SJCRH30 (cell line): ENCODE measurements at regions not wholly inside any gene's neighbourhood (a gene's known extent, or its start where the extent isn't known, plus 50 kb on each side); places are given as distances from the start of the nearest gene placed in this dataset.

ENCODE experiments used
- DNase-seq, 2 experiments: peaks; one replicate each; pipeline ENCODE4 v3.0.0-alpha.2; 2015 to 2020
- H3K27ac ChIP-seq: fragments of 250-450 bp; sonication (Bioruptor Pico); 2 replicates; pipeline ENCODE4 v1.5.1; 2020; ENCODE audit warnings: mild to moderate bottlenecking, moderate library complexity
- H3K27me3 ChIP-seq: fragments of 250-450 bp; sonication (Bioruptor Pico); 2 replicates; pipeline ENCODE4 v1.5.1; 2020; ENCODE audit warnings: mild to moderate bottlenecking, moderate library complexity
- H3K36me3 ChIP-seq: fragments of 250-450 bp; sonication (Bioruptor Pico); 2 replicates; pipeline ENCODE4 v1.5.1; 2020; ENCODE audit warnings: mild to moderate bottlenecking, moderate library complexity
- H3K4me1 ChIP-seq: fragments of 250-450 bp; sonication (Bioruptor Pico); 2 replicates; pipeline ENCODE4 v1.5.1; 2020; ENCODE audit warnings: mild to moderate bottlenecking, moderate library complexity
- H3K4me3 ChIP-seq: fragments of 250-450 bp; sonication (Bioruptor Pico); 2 replicates; pipeline ENCODE4 v1.5.1; 2020; ENCODE audit warnings: mild to moderate bottlenecking, moderate library complexity
- H3K9me3 ChIP-seq: fragments of 250-450 bp; sonication (Bioruptor Pico); replicated peaks from 2 replicates; pipeline ENCODE4 v1.5.1; 2020; ENCODE audit warnings: mild to moderate bottlenecking, moderate library complexity

GRCh38 chr6:105594821-105595220, 191.9 kb upstream of the PREP start:
- Histone ChIP-seq H3K27ac (no peak overlapping the region), H3K4me1 (no peaks in the 10 kb centered on the region), H3K36me3 (no peaks in the 10 kb centered on the region), H3K4me3 (no peak overlapping the region), H3K9me3 (no peaks in the 10 kb centered on the region), H3K27me3 (no peaks in the 10 kb centered on the region)
- no peak for DNase-seq

GRCh38 chr6:105593805-105594671, 191.2 kb upstream of the PREP start:
- no peaks in the 10 kb centered on the region for H3K9me3 ChIP-seq
- no peak for DNase-seq
- no peaks in the 10 kb centered on the region for H3K27me3 ChIP-seq
- no peak overlapping the region for H3K27ac ChIP-seq
- no peak overlapping the region for H3K4me3 ChIP-seq
- H3K36me3 ChIP-seq = no peaks in the 10 kb centered on the region
- no peaks in the 10 kb centered on the region for H3K4me1 ChIP-seq

- Histone ChIP-seq H3K9me3 (no peaks in the 10 kb centered on the region), H3K27ac (no peak overlapping the region), H3K27me3 (no peaks in the 10 kb centered on the region), H3K36me3 (no peaks in the 10 kb centered on the region), H3K4me3 (no peak overlapping the region), H3K4me1 (no peaks in the 10 kb centered on the region)
- no peak for DNase-seq
Measured at GRCh38 chr6:105593056-105593690, 190.3 kb upstream of the PREP start.

- Histone ChIP-seq H3K9me3 (no peaks in the 10 kb centered on the region), H3K36me3 (no peaks in the 10 kb centered on the region), H3K27ac (no peak overlapping the region), H3K4me3 (no peak overlapping the region), H3K4me1 (no peaks in the 10 kb centered on the region), H3K27me3 (no peaks in the 10 kb centered on the region)
- no peak for DNase-seq
Measured at GRCh38 chr6:105592329-105592728, 189.4 kb upstream of the PREP start.

GRCh38 chr6:105591053-105591452, 188.2 kb upstream of the PREP start:
- H3K36me3 ChIP-seq = no peaks in the 10 kb centered on the region
- H3K9me3 ChIP-seq = no peaks in the 10 kb centered on the region
- H3K4me3 ChIP-seq = no peak overlapping the region
- H3K4me1 ChIP-seq = no peaks in the 10 kb centered on the region
- no peak overlapping the region for H3K27ac ChIP-seq
- H3K27me3 ChIP-seq = no peaks in the 10 kb centered on the region
- no peak for DNase-seq

GRCh38 chr6:105588123-105588710, 185.3 kb upstream of the PREP start:
- no peak overlapping the region for H3K4me3 ChIP-seq
- H3K36me3 ChIP-seq = no peaks in the 10 kb centered on the region
- no peak for DNase-seq
- no peaks in the 10 kb centered on the region for H3K4me1 ChIP-seq
- H3K27me3 ChIP-seq = no peaks in the 10 kb centered on the region
- H3K9me3 ChIP-seq = no peaks in the 10 kb centered on the region
- no peak overlapping the region for H3K27ac ChIP-seq

- no peak for DNase-seq
- H3K4me1 ChIP-seq = no peaks in the 10 kb centered on the region
- H3K9me3 ChIP-seq = no peaks in the 10 kb centered on the region
- H3K27me3 ChIP-seq = no peaks in the 10 kb centered on the region
- H3K4me3 ChIP-seq = no peak overlapping the region
- no peaks in the 10 kb centered on the region for H3K36me3 ChIP-seq
- no peak overlapping the region for H3K27ac ChIP-seq
Measured at GRCh38 chr6:105587349-105588122, 184.7 kb upstream of the PREP start.

- no peak for DNase-seq
- Histone ChIP-seq H3K27ac (no peak overlapping the region), H3K4me3 (no peak overlapping the region), H3K9me3 (no peaks in the 10 kb centered on the region), H3K4me1 (no peaks in the 10 kb centered on the region), H3K36me3 (no peaks in the 10 kb centered on the region), H3K27me3 (no peaks in the 10 kb centered on the region)
Measured at GRCh38 chr6:105578179-105578707, 175.4 kb upstream of the PREP start.

- no peak for DNase-seq
- Histone ChIP-seq H3K4me3 (no peak overlapping the region), H3K9me3 (no peaks in the 10 kb centered on the region), H3K27ac (no peak overlapping the region), H3K36me3 (no peaks in the 10 kb centered on the region), H3K4me1 (no peaks in the 10 kb centered on the region), H3K27me3 (peaks cover 7% of the 10 kb centered on the region)
Measured at GRCh38 chr6:105573556-105573955, 170.7 kb upstream of the PREP start.

- no peak for DNase-seq
- Histone ChIP-seq H3K36me3 (no peaks in the 10 kb centered on the region), H3K27me3 (peaks cover 7% of the 10 kb centered on the region), H3K4me1 (no peaks in the 10 kb centered on the region), H3K4me3 (no peak overlapping the region), H3K27ac (no peak overlapping the region), H3K9me3 (no peaks in the 10 kb centered on the region)
Measured at GRCh38 chr6:105573138-105573537, 170.3 kb upstream of the PREP start.

- H3K4me1 ChIP-seq = no peaks in the 10 kb centered on the region
- H3K36me3 ChIP-seq = no peaks in the 10 kb centered on the region
- H3K9me3 ChIP-seq = no peaks in the 10 kb centered on the region
- no peak overlapping the region for H3K4me3 ChIP-seq
- no peak overlapping the region for H3K27ac ChIP-seq
- peaks cover 7% of the 10 kb centered on the region for H3K27me3 ChIP-seq
- no peak for DNase-seq
Measured at GRCh38 chr6:105570416-105570815, 167.5 kb upstream of the PREP start.

- H3K27me3 ChIP-seq = peaks cover 7% of the 10 kb centered on the region
- H3K9me3 ChIP-seq = no peaks in the 10 kb centered on the region
- H3K4me1 ChIP-seq = no peaks in the 10 kb centered on the region
- no peak overlapping the region for H3K4me3 ChIP-seq
- no peak for DNase-seq
- no peaks in the 10 kb centered on the region for H3K36me3 ChIP-seq
- no peak overlapping the region for H3K27ac ChIP-seq
Measured at GRCh38 chr6:105569706-105570105, 166.8 kb upstream of the PREP start.

GRCh38 chr6:105568751-105569150, 165.9 kb upstream of the PREP start:
- Histone ChIP-seq H3K4me1 (no peaks in the 10 kb centered on the region), H3K36me3 (no peaks in the 10 kb centered on the region), H3K4me3 (no peak overlapping the region), H3K9me3 (no peaks in the 10 kb centered on the region), H3K27ac (no peak overlapping the region), H3K27me3 (peaks cover 7% of the 10 kb centered on the region)
- DNase-seq = no peak

- no peak overlapping the region for H3K4me3 ChIP-seq
- no peak for DNase-seq
- no peak overlapping the region for H3K27ac ChIP-seq
- H3K27me3 ChIP-seq = peaks cover 7% of the 10 kb centered on the region
- no peaks in the 10 kb centered on the region for H3K9me3 ChIP-seq
- no peaks in the 10 kb centered on the region for H3K4me1 ChIP-seq
- no peaks in the 10 kb centered on the region for H3K36me3 ChIP-seq
Measured at GRCh38 chr6:105568142-105568541, 165.3 kb upstream of the PREP start.

- Histone ChIP-seq H3K4me1 (no peaks in the 10 kb centered on the region), H3K4me3 (no peak overlapping the region), H3K9me3 (no peaks in the 10 kb centered on the region), H3K36me3 (no peaks in the 10 kb centered on the region), H3K27me3 (peaks cover 6% of the 10 kb centered on the region), H3K27ac (no peak overlapping the region)
- no peak for DNase-seq
Measured at GRCh38 chr6:105567140-105567539, 164.3 kb upstream of the PREP start.
